ENCODE measurements at regions not wholly inside any gene's neighbourhood (a gene's known extent, or its start where the extent isn't known, plus 50 kb on each side); places are given as distances from the start of the nearest gene placed in this dataset.

GRCh38 chr9:86548220-86548619 lies 194.0 kb upstream of the TUT7 start:
- TF ChIP-seq GATA2 (IDR thresholded peaks at IDR 0.05; ENCODE audit: low read depth, low read length): no peak
- TF ChIP-seq GATA3 (IDR thresholded peaks at IDR 0.05; ENCODE audit: low read depth, low read length): no peak

GRCh38 chr9:86547571-86547970 lies 193.4 kb upstream of the TUT7 start:
- TF ChIP-seq GATA2 (IDR thresholded peaks at IDR 0.05; ENCODE audit: low read depth, low read length) (no peak), GATA3 (IDR thresholded peaks at IDR 0.05; ENCODE audit: low read depth, low read length) (no peak)

- no peak for TF ChIP-seq GATA3 (IDR thresholded peaks at IDR 0.05; ENCODE audit: low read depth, low read length)
Observed at GRCh38 chr9:86546712-86547111, 192.5 kb upstream of the TUT7 start.

- TF ChIP-seq GATA3 (IDR thresholded peaks at IDR 0.05; ENCODE audit: low read depth, low read length) (no peak), GATA2 (IDR thresholded peaks at IDR 0.05; ENCODE audit: low read depth, low read length) (no peak)
Observed at GRCh38 chr9:86545090-86545489, 190.9 kb upstream of the TUT7 start.

GRCh38 chr9:86541014-86541570 lies 186.9 kb upstream of the TUT7 start:
- TF ChIP-seq GATA3 (IDR thresholded peaks at IDR 0.05; ENCODE audit: low read depth, low read length): no peak
- no peak for TF ChIP-seq GATA2 (IDR thresholded peaks at IDR 0.05; ENCODE audit: low read depth, low read length)

- TF ChIP-seq GATA2 (IDR thresholded peaks at IDR 0.05; ENCODE audit: low read depth, low read length): no peak
- no peak for TF ChIP-seq GATA3 (IDR thresholded peaks at IDR 0.05; ENCODE audit: low read depth, low read length)
Observed at GRCh38 chr9:86535406-86535915, 181.3 kb upstream of the TUT7 start.

GRCh38 chr9:86534572-86535258 lies 180.5 kb upstream of the TUT7 start:
- no peak for TF ChIP-seq GATA2 (IDR thresholded peaks at IDR 0.05; ENCODE audit: low read depth, low read length)
- TF ChIP-seq GATA3 (IDR thresholded peaks at IDR 0.05; ENCODE audit: low read depth, low read length): no peak

- TF ChIP-seq GATA3 (IDR thresholded peaks at IDR 0.05; ENCODE audit: low read depth, low read length) (no peak), GATA2 (IDR thresholded peaks at IDR 0.05; ENCODE audit: low read depth, low read length) (no peak)
Observed at GRCh38 chr9:86531971-86532640, 177.9 kb upstream of the TUT7 start.

GRCh38 chr9:86531273-86531970 lies 177.2 kb upstream of the TUT7 start:
- TF ChIP-seq GATA3 (IDR thresholded peaks at IDR 0.05; ENCODE audit: low read depth, low read length) (no peak), GATA2 (IDR thresholded peaks at IDR 0.05; ENCODE audit: low read depth, low read length) (no peak)

GRCh38 chr9:86529496-86530275 lies 175.5 kb upstream of the TUT7 start:
- TF ChIP-seq GATA3 (IDR thresholded peaks at IDR 0.05; ENCODE audit: low read depth, low read length) (no peak), GATA2 (IDR thresholded peaks at IDR 0.05; ENCODE audit: low read depth, low read length) (no peak)

- no peak for TF ChIP-seq GATA2 (IDR thresholded peaks at IDR 0.05; ENCODE audit: low read depth, low read length)
- TF ChIP-seq GATA3 (IDR thresholded peaks at IDR 0.05; ENCODE audit: low read depth, low read length): no peak
Observed at GRCh38 chr9:86526021-86526420, 171.8 kb upstream of the TUT7 start.

- TF ChIP-seq GATA3 (IDR thresholded peaks at IDR 0.05; ENCODE audit: low read depth, low read length): no peak
- no peak for TF ChIP-seq GATA2 (IDR thresholded peaks at IDR 0.05; ENCODE audit: low read depth, low read length)
Observed at GRCh38 chr9:86525182-86525581, 171.0 kb upstream of the TUT7 start.

- TF ChIP-seq GATA3 (IDR thresholded peaks at IDR 0.05; ENCODE audit: low read depth, low read length): no peak
- no peak for TF ChIP-seq GATA2 (IDR thresholded peaks at IDR 0.05; ENCODE audit: low read depth, low read length)
Observed at GRCh38 chr9:86521977-86522376, 167.8 kb upstream of the TUT7 start.

GRCh38 chr9:86521322-86521721 lies 167.1 kb upstream of the TUT7 start:
- no peak for TF ChIP-seq GATA2 (IDR thresholded peaks at IDR 0.05; ENCODE audit: low read depth, low read length)
- TF ChIP-seq GATA3 (IDR thresholded peaks at IDR 0.05; ENCODE audit: low read depth, low read length): no peak
